Esophagus muscularis mucosa (tissue), 4 donors: ENCODE measurements at regions not wholly inside any gene's neighbourhood (a gene's known extent, or its start where the extent isn't known, plus 50 kb on each side); places are given as distances from the start of the nearest gene placed in this dataset.

Experiments used
- DNase-seq: peaks from one replicate; pipeline ENCODE4 v3.0.0-alpha.2; 2017; ENCODE audit errors: extremely low spot score
- H3K27ac ChIP-seq, 4 donors: fragments of 200-600 bp; sonication (generic); replicated peaks in 1 of 4; 1 replicate in 3 of 4; 2 replicates in 1 of 4; pipeline ENCODE4 v1.5.1; 2016 to 2019; ENCODE audit warnings: mild to moderate bottlenecking in 1 of 4
- H3K27me3 ChIP-seq, 4 donors: fragments of 200-600 bp; sonication (generic); one replicate each; pipeline versions ENCODE4 v1.5.1 to v1.6.0; 2016 to 2019
- H3K36me3 ChIP-seq, 4 donors: fragments of 200-600 bp; sonication (generic); one replicate each; pipeline ENCODE4 v1.5.1; 2016 to 2019
- H3K4me1 ChIP-seq, 4 donors: fragments of 200-600 bp; sonication (generic); one replicate each; pipeline ENCODE4 v1.5.1; 2016 to 2019
- H3K4me3 ChIP-seq, 4 donors: fragments of 200-600 bp; sonication (generic); 1 replicate in 2 of 4; 2 replicates in 2 of 4; pipeline ENCODE4 v1.5.1; 2016 to 2019; ENCODE audit warnings: mild to moderate bottlenecking in 4 of 4, moderate library complexity in 1 of 4
- H3K9me3 ChIP-seq, 4 donors: fragments of 200-600 bp; sonication (generic); 1 replicate in 3 of 4; 2 replicates in 1 of 4; pipeline ENCODE4 v1.5.1; 2016 to 2019
- EP300 ChIP-seq: sonication (generic); formaldehyde crosslinking; IDR thresholded peaks from one replicate; pipeline ENCODE4 v1.6.1; 2017; ENCODE audit warnings: antibody characterized with exemption
- POLR2A ChIP-seq: fragments of 450-650 bp; IDR thresholded peaks from one replicate; pipeline ENCODE4 v1.6.1; 2017; ENCODE audit warnings: antibody characterized with exemption, moderate library complexity, mild to moderate bottlenecking, low read depth
- POLR2AphosphoS5 ChIP-seq, 2 donors: sonication (generic); formaldehyde crosslinking; IDR thresholded peaks; one replicate each; pipeline ENCODE4 v1.6.1; 2017; ENCODE audit warnings: antibody characterized with exemption in 2 of 2
- WGBS: methylation state at CpG from one replicate; pipeline ENCODE4 v1.1.5; 2018; 5-methylcytosine and 5-hydroxymethylcytosine counted together
- intact Hi-C: fragments of 100-400 bp; cut with DNase I; formaldehyde crosslinking; loops from one replicate; pipeline ENCODE4 v1.15.1; 2023
- TF ChIP-seq, protein P1 (sequence below), 3 experiments: fragments of 200-600 bp in 2 of 3; fragments of 450-650 bp in 1 of 3; sonication (generic) in 2 of 3; IDR thresholded peaks; one replicate each; pipeline ENCODE4 v1.5.1; 2017 to 2019; ENCODE audit warnings: antibody characterized with exemption in 3 of 3, mild to moderate bottlenecking in 2 of 3, moderate library complexity in 1 of 3

DNA sequence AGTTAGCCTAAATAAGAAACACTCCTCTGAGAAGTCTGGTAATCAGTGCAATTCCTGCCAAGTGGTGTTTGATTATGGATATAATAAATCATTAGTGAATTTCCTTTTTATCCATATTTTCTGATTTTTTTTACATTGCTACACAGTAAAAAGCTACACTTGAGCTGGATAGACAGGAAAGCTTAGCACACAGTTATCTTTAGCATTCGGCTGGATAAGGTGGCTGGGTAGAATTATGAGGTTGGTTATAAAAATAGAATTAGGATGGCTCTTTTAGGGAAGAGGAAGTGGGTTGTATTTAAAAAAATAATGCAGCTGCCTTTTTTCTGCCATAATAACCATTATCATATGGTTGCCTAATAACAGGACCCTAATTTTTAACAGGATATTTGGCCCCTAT is 460.6 kb downstream of the NAF1 start:
- intact Hi-C loops, result no loop called here
- 42% methylated on average over 1 of the region's 1 CpG for WGBS
- DNase-seq, result no peak
- TF ChIP-seq, protein P1, sequence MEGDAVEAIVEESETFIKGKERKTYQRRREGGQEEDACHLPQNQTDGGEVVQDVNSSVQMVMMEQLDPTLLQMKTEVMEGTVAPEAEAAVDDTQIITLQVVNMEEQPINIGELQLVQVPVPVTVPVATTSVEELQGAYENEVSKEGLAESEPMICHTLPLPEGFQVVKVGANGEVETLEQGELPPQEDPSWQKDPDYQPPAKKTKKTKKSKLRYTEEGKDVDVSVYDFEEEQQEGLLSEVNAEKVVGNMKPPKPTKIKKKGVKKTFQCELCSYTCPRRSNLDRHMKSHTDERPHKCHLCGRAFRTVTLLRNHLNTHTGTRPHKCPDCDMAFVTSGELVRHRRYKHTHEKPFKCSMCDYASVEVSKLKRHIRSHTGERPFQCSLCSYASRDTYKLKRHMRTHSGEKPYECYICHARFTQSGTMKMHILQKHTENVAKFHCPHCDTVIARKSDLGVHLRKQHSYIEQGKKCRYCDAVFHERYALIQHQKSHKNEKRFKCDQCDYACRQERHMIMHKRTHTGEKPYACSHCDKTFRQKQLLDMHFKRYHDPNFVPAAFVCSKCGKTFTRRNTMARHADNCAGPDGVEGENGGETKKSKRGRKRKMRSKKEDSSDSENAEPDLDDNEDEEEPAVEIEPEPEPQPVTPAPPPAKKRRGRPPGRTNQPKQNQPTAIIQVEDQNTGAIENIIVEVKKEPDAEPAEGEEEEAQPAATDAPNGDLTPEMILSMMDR (IDR thresholded peaks at IDR 0.05), result no peak
- no peak for TF ChIP-seq POLR2AphosphoS5 (IDR thresholded peaks at IDR 0.05)
- no peak for TF ChIP-seq EP300
- no peak for TF ChIP-seq POLR2A
- Histone ChIP-seq H3K9me3 (no peaks in the 10 kb centered on the region), H3K4me1 (no peaks in the 10 kb centered on the region), H3K36me3 (no peaks in the 10 kb centered on the region), H3K27me3 (no peaks in the 10 kb centered on the region), H3K27ac (no peak overlapping the region), H3K4me3 (no peak overlapping the region)

DNA sequence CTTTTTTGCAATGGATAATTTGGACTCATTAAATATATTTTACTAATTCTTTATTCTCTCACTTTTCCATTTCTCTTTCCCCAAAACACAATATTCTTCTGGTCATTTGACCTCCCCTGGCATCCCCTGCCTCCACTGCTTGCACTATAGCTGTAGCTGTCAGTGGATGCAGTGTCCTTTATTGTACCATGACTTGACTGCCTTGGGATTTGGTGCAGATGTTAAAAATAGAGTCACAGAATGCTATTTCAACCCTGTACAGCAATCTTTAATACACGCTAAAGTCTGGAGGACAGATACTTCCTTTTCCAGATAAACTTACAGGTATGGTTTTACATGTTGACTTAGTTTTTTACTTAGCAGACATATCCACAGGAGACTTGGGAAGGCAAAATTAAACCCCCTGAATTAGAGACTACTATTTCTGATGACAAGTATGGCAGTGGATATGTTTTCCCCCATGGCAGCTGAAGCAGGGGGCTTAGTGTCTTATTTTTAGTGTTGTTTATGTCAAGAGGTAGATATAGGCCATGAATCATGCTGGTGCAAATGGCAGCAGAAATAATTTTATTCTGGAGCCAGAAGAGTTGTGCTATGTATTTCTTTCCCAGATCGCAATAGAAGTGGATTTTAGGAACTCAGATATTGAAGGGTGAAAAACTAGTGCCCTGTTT is 461.4 kb downstream of the NAF1 start:
- Histone ChIP-seq H3K27me3 (no peaks in the 10 kb centered on the region), H3K9me3 (no peaks in the 10 kb centered on the region), H3K27ac (no peak overlapping the region), H3K36me3 (no peaks in the 10 kb centered on the region), H3K4me1 (no peaks in the 10 kb centered on the region), H3K4me3 (no peak overlapping the region)
- 90% methylated on average over 2 of the region's 2 CpGs for WGBS
- TF ChIP-seq POLR2AphosphoS5 (IDR thresholded peaks at IDR 0.05), result no peak
- TF ChIP-seq POLR2A, result no peak
- TF ChIP-seq, protein P1 (IDR thresholded peaks at IDR 0.05), result no peak
- TF ChIP-seq EP300, result no peak
- no peak for DNase-seq
- intact Hi-C loops, result no loop called here

DNA sequence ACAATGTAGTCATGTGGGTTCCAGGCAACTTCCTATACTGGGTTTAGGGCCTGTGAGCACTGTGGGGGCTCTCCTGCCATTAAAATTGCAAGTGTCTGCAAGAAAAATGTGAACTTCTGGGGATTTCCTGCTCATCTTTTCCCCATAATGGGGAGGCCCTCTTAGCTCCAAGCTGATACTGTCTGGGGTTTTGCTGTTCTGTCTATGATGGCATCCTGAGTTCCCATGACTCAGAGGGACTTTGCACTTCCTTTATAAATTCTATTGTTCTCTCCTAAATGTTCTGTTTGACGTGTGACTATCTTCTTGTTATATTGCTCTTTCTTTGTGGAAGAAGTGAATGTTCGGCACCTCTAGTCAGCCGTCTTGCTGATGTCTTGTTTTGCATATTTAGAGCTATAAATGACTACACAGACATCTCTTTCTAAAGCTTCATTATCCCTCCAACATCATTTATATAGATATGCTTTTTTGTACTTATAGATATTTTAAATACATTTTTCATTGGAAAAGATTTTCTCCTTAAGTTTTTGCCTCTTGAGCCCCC is 465.8 kb downstream of the NAF1 start:
- no peaks in the 10 kb centered on the region for H3K27me3 ChIP-seq
- DNase-seq, result no peak
- no peak overlapping the region for H3K27ac ChIP-seq
- WGBS, result 82% methylated on average over 3 of the region's 3 CpGs
- no peak overlapping the region for H3K4me3 ChIP-seq
- H3K9me3 ChIP-seq, result no peaks in the 10 kb centered on the region
- TF ChIP-seq POLR2AphosphoS5 (IDR thresholded peaks at IDR 0.05) (no peak), POLR2A (no peak), EP300 (no peak)
- TF ChIP-seq, protein P1 (IDR thresholded peaks at IDR 0.05), result no peak
- intact Hi-C loops, result no loop called here
- H3K36me3 ChIP-seq, result no peaks in the 10 kb centered on the region
- no peaks in the 10 kb centered on the region for H3K4me1 ChIP-seq

DNA sequence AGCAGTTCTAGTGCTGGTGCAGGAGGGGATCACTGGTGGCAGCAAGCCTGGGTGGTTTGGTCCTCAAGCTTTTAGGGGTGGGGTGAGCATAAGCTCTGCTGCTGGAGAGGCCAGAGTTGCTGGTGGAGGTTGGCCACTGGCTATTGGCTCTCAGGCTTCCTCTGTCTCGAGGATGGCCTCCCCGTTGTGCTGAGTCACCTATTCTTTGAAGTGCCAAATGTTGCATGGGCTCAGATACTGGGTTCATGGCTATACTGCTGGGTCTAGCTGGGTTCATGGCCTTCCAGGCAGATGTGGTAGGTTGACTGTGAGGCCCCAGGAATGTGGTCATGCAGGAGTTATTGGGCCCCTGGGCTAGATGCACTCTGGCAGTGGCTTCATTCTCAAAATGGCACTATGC is 466.3 kb downstream of the NAF1 start:
- DNase-seq, result no peak
- Histone ChIP-seq H3K9me3 (no peaks in the 10 kb centered on the region), H3K36me3 (no peaks in the 10 kb centered on the region), H3K27ac (no peak overlapping the region), H3K27me3 (no peaks in the 10 kb centered on the region), H3K4me1 (no peaks in the 10 kb centered on the region), H3K4me3 (no peak overlapping the region)
- TF ChIP-seq, protein P1 (IDR thresholded peaks at IDR 0.05), result no peak
- no peak for TF ChIP-seq EP300
- TF ChIP-seq POLR2A, result no peak
- no peak for TF ChIP-seq POLR2AphosphoS5 (IDR thresholded peaks at IDR 0.05)
- intact Hi-C loops, result no loop called here
- whole genome bisulfite sequencing, result no CpG with 5 or more reads among the region's 2 CpGs

DNA sequence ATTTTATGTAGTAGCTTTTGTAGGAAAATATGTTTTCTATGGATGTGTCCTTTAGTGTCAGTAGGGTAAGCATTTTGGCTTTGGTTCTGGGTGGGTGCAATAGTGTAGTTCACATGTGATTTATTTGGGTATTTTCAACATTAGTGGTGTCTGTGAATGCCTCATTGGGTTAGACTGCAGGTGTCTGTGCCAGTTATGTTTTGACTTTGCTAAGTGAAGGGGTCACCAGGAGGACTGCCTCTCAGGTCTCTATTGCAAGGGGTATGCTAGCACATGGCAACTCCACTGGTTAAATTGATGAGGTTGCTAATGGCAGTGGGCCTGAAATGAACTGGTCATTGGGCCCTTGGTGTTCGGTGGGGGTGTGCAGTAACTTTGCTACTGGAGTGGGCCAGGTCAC is 467.1 kb downstream of the NAF1 start:
- no peaks in the 10 kb centered on the region for H3K9me3 ChIP-seq
- H3K27me3 ChIP-seq, result no peaks in the 10 kb centered on the region
- no peak overlapping the region for H3K4me3 ChIP-seq
- intact Hi-C loops, result no loop called here
- H3K36me3 ChIP-seq, result no peaks in the 10 kb centered on the region
- no peak overlapping the region for H3K27ac ChIP-seq
- H3K4me1 ChIP-seq, result no peaks in the 10 kb centered on the region
- 100% methylated on average over 1 of the region's 1 CpG for WGBS
- no peak for TF ChIP-seq POLR2A
- TF ChIP-seq, protein P1 (IDR thresholded peaks at IDR 0.05), result no peak
- TF ChIP-seq POLR2AphosphoS5 (IDR thresholded peaks at IDR 0.05), result no peak
- DNase-seq, result no peak
